ENCODE measurements at regions not wholly inside any gene's neighbourhood (a gene's known extent, or its start where the extent isn't known, plus 50 kb on each side); places are given as distances from the start of the nearest gene placed in this dataset.

DNA sequence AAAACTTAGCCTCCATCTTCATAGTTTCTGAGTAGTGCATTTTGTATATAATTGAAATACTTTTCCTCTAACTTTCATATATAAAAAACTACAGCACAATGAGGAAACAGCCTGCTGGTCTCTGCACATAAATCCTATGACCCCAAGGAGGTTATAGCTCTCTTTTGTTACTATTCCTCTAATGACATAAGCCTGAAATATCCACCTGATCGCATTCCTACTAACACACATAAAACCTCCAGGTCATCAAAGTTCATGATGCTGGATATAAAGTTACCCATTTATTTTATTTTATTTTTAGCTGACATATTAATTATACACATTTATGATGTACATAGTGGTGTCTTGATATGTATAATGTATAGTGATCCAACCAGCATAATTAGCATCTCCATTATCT is 1042.0 kb upstream of the B3GALT2 start:
- H3K4me3 ChIP-seq = no peak overlapping the region
- peaks cover 0 to 8% (median 0%) of the 10 kb centered on the region in 4 donors for H3K9me3 ChIP-seq
- no peaks in the 10 kb centered on the region for H3K4me1 ChIP-seq
- TF ChIP-seq EP300 (IDR thresholded peaks at IDR 0.05) (no peak), POLR2A (IDR thresholded peaks at IDR 0.05) (no peak)
- TF ChIP-seq, protein P1, sequence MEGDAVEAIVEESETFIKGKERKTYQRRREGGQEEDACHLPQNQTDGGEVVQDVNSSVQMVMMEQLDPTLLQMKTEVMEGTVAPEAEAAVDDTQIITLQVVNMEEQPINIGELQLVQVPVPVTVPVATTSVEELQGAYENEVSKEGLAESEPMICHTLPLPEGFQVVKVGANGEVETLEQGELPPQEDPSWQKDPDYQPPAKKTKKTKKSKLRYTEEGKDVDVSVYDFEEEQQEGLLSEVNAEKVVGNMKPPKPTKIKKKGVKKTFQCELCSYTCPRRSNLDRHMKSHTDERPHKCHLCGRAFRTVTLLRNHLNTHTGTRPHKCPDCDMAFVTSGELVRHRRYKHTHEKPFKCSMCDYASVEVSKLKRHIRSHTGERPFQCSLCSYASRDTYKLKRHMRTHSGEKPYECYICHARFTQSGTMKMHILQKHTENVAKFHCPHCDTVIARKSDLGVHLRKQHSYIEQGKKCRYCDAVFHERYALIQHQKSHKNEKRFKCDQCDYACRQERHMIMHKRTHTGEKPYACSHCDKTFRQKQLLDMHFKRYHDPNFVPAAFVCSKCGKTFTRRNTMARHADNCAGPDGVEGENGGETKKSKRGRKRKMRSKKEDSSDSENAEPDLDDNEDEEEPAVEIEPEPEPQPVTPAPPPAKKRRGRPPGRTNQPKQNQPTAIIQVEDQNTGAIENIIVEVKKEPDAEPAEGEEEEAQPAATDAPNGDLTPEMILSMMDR (IDR thresholded peaks at IDR 0.05) = no peak
- 78 to 79% methylated on average over 1 of the region's 1 CpG for WGBS, 2 donors
- no peaks in the 10 kb centered on the region for H3K27me3 ChIP-seq
- no peak overlapping the region for H3K27ac ChIP-seq
- no peak for DNase-seq (ENCODE audit: low spot score in 2 of 2)
- no peaks in the 10 kb centered on the region for H3K36me3 ChIP-seq

DNA sequence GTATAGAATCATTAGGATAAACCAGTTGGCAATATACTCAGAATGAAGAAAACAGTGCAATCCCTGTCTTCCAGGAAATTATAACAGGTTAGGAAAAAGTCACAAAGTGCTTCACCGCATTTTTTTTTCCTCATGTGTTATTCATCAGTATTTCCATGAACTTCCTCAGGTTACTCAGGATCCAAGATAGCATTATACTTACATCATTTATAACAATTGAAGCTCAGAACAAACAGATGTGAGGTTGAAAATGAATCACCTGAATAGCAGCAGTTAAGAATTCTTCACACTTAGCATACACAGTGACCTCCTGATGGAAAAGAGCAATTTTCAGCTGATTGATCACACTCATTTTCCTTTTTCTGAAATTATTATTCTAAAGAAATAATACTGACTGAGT is 1040.7 kb upstream of the B3GALT2 start:
- Histone ChIP-seq H3K4me1 (no peaks in the 10 kb centered on the region), H3K36me3 (no peaks in the 10 kb centered on the region), H3K27me3 (no peaks in the 10 kb centered on the region), H3K9me3 (peaks cover 0 to 8% (median 0%) of the 10 kb centered on the region in 4 donors), H3K27ac (no peak overlapping the region), H3K4me3 (no peak overlapping the region)
- TF ChIP-seq EP300 (IDR thresholded peaks at IDR 0.05) (no peak), POLR2A (IDR thresholded peaks at IDR 0.05) (no peak)
- TF ChIP-seq, protein P1 (IDR thresholded peaks at IDR 0.05) = no peak
- WGBS, 2 donors = 63 to 69% methylated on average over 1 of the region's 1 CpG
- DNase-seq (ENCODE audit: low spot score in 2 of 2) = no peak

DNA sequence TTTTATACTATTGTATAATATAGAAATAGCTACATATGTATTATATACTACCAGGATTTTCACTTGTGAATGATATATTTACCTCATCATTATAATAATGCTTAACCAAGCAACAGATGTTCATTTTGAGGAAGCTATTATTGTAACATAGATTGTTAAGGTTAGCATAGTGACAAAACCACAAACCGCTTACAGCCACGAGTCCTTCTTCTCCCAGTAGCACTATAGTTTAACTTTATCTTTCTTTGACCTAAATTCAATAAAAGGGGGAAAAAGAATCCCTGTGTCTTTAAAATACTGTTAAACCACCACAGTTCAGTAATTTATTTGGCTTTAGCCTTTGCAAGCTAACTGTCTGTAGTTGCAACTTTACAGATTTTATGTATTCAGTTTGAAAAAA is 1039.4 kb upstream of the B3GALT2 start:
- Histone ChIP-seq H3K27ac (no peak overlapping the region), H3K4me3 (no peak overlapping the region), H3K36me3 (no peaks in the 10 kb centered on the region), H3K4me1 (no peaks in the 10 kb centered on the region), H3K27me3 (no peaks in the 10 kb centered on the region), H3K9me3 (peaks cover 0 to 8% (median 0%) of the 10 kb centered on the region in 4 donors)
- TF ChIP-seq, protein P1 (IDR thresholded peaks at IDR 0.05) = no peak
- no peak for TF ChIP-seq EP300 (IDR thresholded peaks at IDR 0.05)
- no peak for TF ChIP-seq POLR2A (IDR thresholded peaks at IDR 0.05)
- no peak for DNase-seq (ENCODE audit: low spot score in 2 of 2)
- 48 to 63% methylated on average over 2 of the region's 2 CpGs for WGBS, 2 donors

DNA sequence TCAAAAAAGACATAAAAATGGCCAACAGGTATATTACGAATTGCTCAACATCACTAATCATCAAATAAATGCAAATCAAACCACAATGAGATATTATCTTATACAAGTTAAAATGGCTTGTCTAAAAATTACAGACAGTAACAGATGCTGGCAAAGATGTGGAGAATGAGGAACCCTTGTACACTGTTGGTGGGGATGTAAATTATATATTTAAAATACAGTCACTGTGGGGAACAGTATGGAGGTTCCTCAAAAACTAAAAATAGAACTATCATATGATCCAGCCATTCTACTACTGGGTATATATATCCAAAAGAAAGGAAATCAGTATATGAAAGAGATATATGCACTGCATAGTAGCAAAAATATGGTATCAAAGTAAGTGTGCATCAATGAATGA is 1037.2 kb upstream of the B3GALT2 start:
- Histone ChIP-seq H3K4me3 (no peak overlapping the region), H3K27me3 (no peaks in the 10 kb centered on the region), H3K36me3 (no peaks in the 10 kb centered on the region), H3K27ac (no peak overlapping the region), H3K9me3 (no peaks in the 10 kb centered on the region), H3K4me1 (no peaks in the 10 kb centered on the region)
- WGBS, 2 donors = 88 to 93% methylated on average over 1 of the region's 1 CpG
- no peak for TF ChIP-seq POLR2A (IDR thresholded peaks at IDR 0.05)
- TF ChIP-seq, protein P1 (IDR thresholded peaks at IDR 0.05) = no peak
- no peak for TF ChIP-seq EP300 (IDR thresholded peaks at IDR 0.05)
- DNase-seq (ENCODE audit: low spot score in 2 of 2) = no peak

DNA sequence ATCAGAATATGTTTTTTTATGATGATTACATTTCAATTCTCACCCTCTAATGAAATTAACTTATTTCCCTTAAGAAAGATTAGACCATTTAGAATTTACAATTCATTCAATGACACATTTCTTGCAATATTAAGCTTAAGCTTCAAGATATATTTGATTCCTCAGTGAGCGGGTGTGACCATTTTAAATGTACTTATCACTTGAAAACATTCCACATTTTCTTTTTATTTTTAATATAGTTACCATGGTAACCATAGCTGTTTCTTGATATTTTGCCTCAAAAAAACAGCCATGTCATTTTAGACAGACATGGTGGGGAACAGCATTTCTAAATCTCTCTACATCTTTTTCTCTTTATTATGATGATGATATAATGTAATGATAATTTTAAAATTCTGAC is 1029.0 kb upstream of the B3GALT2 start:
- Histone ChIP-seq H3K9me3 (no peaks in the 10 kb centered on the region), H3K27ac (no peak overlapping the region), H3K4me3 (no peak overlapping the region), H3K4me1 (no peaks in the 10 kb centered on the region), H3K27me3 (no peaks in the 10 kb centered on the region), H3K36me3 (no peaks in the 10 kb centered on the region)
- no peak for DNase-seq (ENCODE audit: low spot score in 2 of 2)
- WGBS, 2 donors = 93 to 98% methylated on average over 1 of the region's 1 CpG
- TF ChIP-seq, protein P1 (IDR thresholded peaks at IDR 0.05) = no peak
- TF ChIP-seq POLR2A (IDR thresholded peaks at IDR 0.05) = no peak
- TF ChIP-seq EP300 (IDR thresholded peaks at IDR 0.05) = no peak
